ENCODE measurements at regions not wholly inside any gene's neighbourhood (a gene's known extent, or its start where the extent isn't known, plus 50 kb on each side); places are given as distances from the start of the nearest gene placed in this dataset.

- no peak overlapping the region for H3K14ac ChIP-seq (ENCODE audit: insufficient read depth, low read length)
- H3K27ac ChIP-seq (ENCODE audit: insufficient read length, low read depth, low read length) = no peak overlapping the region
- no peak overlapping the region for H3K23ac ChIP-seq (ENCODE audit: insufficient read length, low read depth, low read length)
- WGBS (ENCODE audit: extremely low coverage, insufficient read length, low lambda C conversion rate) = no CpG with 5 or more reads among the region's 4 CpGs
- no peak overlapping the region for H4K5ac ChIP-seq (ENCODE audit: insufficient read length, low read depth, low read length)
- H2BK5ac ChIP-seq (ENCODE audit: insufficient read length, low read length) = no peak overlapping the region
- no peak overlapping the region for H3K18ac ChIP-seq (ENCODE audit: insufficient read length, low read depth, low read length)
- no peak overlapping the region for H2AK5ac ChIP-seq (ENCODE audit: insufficient read length, low read length)
- no peaks in the 10 kb centered on the region; the same call in 1 of the 2 replicates for H3K27me3 ChIP-seq (ENCODE audit: insufficient read depth, low read length)
- no peaks in the 10 kb centered on the region for H4K20me1 ChIP-seq (ENCODE audit: control insufficient read depth, insufficient read depth, insufficient read length)
- no peak overlapping the region for H3K4ac ChIP-seq (ENCODE audit: low read depth, low read length)
- no peaks in the 10 kb centered on the region for H3K36me3 Mint-ChIP-seq (ENCODE audit: insufficient read depth in 1 of 3, low read depth in 3 of 3)
- no peak overlapping the region for H3K4me2 ChIP-seq (ENCODE audit: insufficient read depth, insufficient read length, low read length)
- H3K4me1 ChIP-seq (ENCODE audit: insufficient read depth, low read length) = peaks cover 18% of the 10 kb centered on the region
- H4K8ac ChIP-seq (replicated peaks; ENCODE audit: insufficient read length, low read depth, low read length) = no peak overlapping the region
- no peak overlapping the region for H4K91ac ChIP-seq (ENCODE audit: insufficient read length, low read depth, low read length)
- no peak overlapping the region for H3T11ph ChIP-seq (ENCODE audit: low read length)
- H3K9me3 ChIP-seq (ENCODE audit: control insufficient read depth, low read depth, low read length) = no peaks in the 10 kb centered on the region
- H3K9ac ChIP-seq (ENCODE audit: extremely low read depth, insufficient read length, low read length) = no peak overlapping the region
- H3K9me3 Mint-ChIP-seq = no peaks in the 10 kb centered on the region; a peak in 1 of 5 replicates
- no peaks in the 10 kb centered on the region for H3K79me2 ChIP-seq (ENCODE audit: insufficient read depth, low read length)
- no peaks in the 10 kb centered on the region for H3K79me1 ChIP-seq (ENCODE audit: insufficient read depth, low read depth, low read length, poor library complexity, severe bottlenecking)
- no peak overlapping the region for H2BK120ac ChIP-seq (ENCODE audit: low read depth, low read length, poor library complexity, severe bottlenecking)
- no peak overlapping the region for H2BK12ac ChIP-seq (ENCODE audit: insufficient read length, low read depth, low read length)
- H3K27me3 Mint-ChIP-seq (ENCODE audit: low read depth) = peaks cover 55% of the 10 kb centered on the region
- H2BK20ac ChIP-seq (ENCODE audit: low read depth, low read length, poor library complexity, severe bottlenecking) = no peak overlapping the region
- no peak overlapping the region for H2AFZ ChIP-seq (ENCODE audit: low read length)
- H3K23me2 ChIP-seq (ENCODE audit: insufficient read length, low read depth, low read length, poor library complexity, severe bottlenecking) = no peaks in the 10 kb centered on the region
- TF ChIP-seq, protein P1, sequence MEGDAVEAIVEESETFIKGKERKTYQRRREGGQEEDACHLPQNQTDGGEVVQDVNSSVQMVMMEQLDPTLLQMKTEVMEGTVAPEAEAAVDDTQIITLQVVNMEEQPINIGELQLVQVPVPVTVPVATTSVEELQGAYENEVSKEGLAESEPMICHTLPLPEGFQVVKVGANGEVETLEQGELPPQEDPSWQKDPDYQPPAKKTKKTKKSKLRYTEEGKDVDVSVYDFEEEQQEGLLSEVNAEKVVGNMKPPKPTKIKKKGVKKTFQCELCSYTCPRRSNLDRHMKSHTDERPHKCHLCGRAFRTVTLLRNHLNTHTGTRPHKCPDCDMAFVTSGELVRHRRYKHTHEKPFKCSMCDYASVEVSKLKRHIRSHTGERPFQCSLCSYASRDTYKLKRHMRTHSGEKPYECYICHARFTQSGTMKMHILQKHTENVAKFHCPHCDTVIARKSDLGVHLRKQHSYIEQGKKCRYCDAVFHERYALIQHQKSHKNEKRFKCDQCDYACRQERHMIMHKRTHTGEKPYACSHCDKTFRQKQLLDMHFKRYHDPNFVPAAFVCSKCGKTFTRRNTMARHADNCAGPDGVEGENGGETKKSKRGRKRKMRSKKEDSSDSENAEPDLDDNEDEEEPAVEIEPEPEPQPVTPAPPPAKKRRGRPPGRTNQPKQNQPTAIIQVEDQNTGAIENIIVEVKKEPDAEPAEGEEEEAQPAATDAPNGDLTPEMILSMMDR (conservative IDR thresholded peaks at IDR 0.05) = no peak
- H3K56ac ChIP-seq (ENCODE audit: insufficient read length, low read depth, low read length) = no peak overlapping the region
- peaks cover 55 to 64% of the 10 kb centered on the region in 2 experiments for H3K4me1 Mint-ChIP-seq
- H2BK15ac ChIP-seq (ENCODE audit: low read depth, low read length) = no peak overlapping the region
- H3K27ac Mint-ChIP-seq = 0 out of 7 replicates have a peak overlapping the region, but pooled peaks of 1 of the 3 experiments have one; percentile 10
- no peak overlapping the region; a peak in 1 of 5 replicates for H3K4me3 Mint-ChIP-seq
- DNase-seq = no peak
Measured at GRCh38 chr22:26956371-26956770, 299.0 kb downstream of the MIAT start.
